ENCODE measurements at regions not wholly inside any gene's neighbourhood (a gene's known extent, or its start where the extent isn't known, plus 50 kb on each side); places are given as distances from the start of the nearest gene placed in this dataset.

DNA sequence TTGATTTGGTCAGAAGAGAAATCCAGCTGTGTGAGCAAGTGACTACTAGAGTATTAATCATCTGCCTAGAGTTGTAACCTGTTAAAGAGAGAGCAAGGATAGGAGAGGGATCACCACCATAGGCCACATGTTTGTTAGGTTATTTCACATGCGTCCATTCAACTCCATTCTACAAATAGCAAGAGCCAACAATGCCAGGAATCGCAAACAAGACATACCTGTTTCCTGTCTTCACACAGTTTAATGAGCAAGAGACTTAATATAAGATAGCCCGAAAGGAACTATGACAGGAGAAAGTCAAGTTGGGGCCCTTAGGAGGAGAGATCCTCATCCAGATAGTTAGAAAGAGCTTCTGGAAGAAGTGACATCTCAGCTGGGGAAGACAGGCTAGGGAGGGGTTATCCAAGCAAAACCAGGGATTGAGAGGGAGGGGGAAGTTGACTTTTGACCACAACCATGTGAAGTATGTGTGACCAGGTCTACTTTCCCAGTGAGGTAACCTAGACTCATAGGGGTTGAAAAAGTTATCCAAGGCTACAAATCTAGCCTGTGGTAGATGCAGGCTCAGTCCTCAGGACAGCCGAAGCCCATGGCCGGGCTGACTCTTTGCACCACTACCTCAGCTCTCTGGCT is 147.4 kb downstream of the ALDH8A1 start (continued):
- TF ChIP-seq ZNF274 (IDR thresholded peaks at IDR 0.05; ENCODE audit: borderline replicate concordance, low read depth, low read length), result no peak
- no peak for TF ChIP-seq EP400 (IDR thresholded peaks at IDR 0.05)

DNA sequence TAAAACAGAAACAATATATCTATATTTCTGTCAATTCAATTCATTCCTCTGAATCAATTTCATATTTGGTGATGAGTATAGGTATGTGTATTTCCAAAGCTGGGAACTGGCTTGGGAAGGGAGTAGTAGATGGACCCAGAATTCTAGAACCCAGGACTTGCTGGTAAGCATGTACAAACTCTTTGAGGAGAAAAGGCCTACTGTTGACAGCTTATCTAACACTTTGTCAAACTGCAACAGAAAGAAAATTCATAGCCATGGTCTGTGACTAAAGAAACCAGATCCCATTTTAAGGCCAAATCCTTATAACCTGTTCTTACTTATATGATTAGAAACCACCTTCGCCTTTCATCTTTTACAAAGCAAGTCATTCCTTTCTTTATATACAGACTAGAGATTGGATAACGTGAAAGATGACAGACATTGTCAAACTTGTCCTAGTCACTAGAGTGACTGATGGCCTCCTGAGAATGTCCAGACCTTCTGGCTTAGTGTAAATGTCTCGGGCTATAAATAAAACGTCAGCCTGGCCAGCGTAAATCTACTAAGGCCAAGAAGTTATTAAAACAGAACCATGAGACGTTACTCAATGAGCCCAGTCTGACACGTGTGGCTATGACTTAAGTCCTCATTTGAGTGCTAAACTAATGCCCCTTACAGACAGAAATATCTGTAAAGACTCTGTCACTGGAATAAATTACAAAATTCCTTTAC is 152.3 kb downstream of the ALDH8A1 start:
- no peak for ATAC-seq
- POLR2A ChIA-PET, result no interaction called here
- 0% methylated on average over 7 of the region's 7 CpGs for WGBS (ENCODE audit: insufficient coverage, low coverage, missing lambda C conversion rate)
- TF ChIP-seq PURB (CRISPR knock-in tag; IDR thresholded peaks at IDR 0.05; ENCODE audit: low read depth) (no peak), HSF4 (CRISPR knock-in tag; IDR thresholded peaks at IDR 0.05; ENCODE audit: borderline replicate concordance) (no peak), STAT5A (IDR thresholded peaks at IDR 0.05; ENCODE audit: borderline replicate concordance, low read length) (no peak), ASH1L (IDR thresholded peaks at IDR 0.05; ENCODE audit: borderline replicate concordance, low read depth, partially characterized antibody) (no peak), MEIS2 (IDR thresholded peaks at IDR 0.05; ENCODE audit: partially characterized antibody) (peak; percentile 59), ZC3H11A (IDR thresholded peaks at IDR 0.05; ENCODE audit: low read depth, low read length) (no peak), CHD2 (IDR thresholded peaks at IDR 0.05; ENCODE audit: low read depth, low read length) (no peak), SIN3A (IDR thresholded peaks at IDR 0.05; ENCODE audit: borderline replicate concordance in 2 of 2, control insufficient read depth in 1 of 2, low read depth in 2 of 2, low read length in 2 of 2) (no peak), RBM15 (IDR thresholded peaks at IDR 0.05; ENCODE audit: insufficient read depth, low read length) (no peak), TEAD2 (tag; IDR thresholded peaks at IDR 0.05) (no peak)
- TF ChIP-seq, protein P1, sequence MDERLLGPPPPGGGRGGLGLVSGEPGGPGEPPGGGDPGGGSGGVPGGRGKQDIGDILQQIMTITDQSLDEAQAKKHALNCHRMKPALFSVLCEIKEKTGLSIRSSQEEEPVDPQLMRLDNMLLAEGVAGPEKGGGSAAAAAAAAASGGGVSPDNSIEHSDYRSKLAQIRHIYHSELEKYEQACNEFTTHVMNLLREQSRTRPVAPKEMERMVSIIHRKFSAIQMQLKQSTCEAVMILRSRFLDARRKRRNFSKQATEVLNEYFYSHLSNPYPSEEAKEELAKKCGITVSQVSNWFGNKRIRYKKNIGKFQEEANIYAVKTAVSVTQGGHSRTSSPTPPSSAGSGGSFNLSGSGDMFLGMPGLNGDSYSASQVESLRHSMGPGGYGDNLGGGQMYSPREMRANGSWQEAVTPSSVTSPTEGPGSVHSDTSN (CRISPR knock-in tag; IDR thresholded peaks at IDR 0.05; ENCODE audit: low read depth), result no peak
- TF ChIP-seq, protein P1 (tag; conservative IDR thresholded peaks at IDR 0.05; ENCODE audit: low read depth), result peak; percentile 94
- TF ChIP-seq, protein P2, sequence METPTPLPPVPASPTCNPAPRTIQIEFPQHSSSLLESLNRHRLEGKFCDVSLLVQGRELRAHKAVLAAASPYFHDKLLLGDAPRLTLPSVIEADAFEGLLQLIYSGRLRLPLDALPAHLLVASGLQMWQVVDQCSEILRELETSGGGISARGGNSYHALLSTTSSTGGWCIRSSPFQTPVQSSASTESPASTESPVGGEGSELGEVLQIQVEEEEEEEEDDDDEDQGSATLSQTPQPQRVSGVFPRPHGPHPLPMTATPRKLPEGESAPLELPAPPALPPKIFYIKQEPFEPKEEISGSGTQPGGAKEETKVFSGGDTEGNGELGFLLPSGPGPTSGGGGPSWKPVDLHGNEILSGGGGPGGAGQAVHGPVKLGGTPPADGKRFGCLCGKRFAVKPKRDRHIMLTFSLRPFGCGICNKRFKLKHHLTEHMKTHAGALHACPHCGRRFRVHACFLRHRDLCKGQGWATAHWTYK (CRISPR knock-in tag; IDR thresholded peaks at IDR 0.05), result no peak
- TF ChIP-seq, protein P3, sequence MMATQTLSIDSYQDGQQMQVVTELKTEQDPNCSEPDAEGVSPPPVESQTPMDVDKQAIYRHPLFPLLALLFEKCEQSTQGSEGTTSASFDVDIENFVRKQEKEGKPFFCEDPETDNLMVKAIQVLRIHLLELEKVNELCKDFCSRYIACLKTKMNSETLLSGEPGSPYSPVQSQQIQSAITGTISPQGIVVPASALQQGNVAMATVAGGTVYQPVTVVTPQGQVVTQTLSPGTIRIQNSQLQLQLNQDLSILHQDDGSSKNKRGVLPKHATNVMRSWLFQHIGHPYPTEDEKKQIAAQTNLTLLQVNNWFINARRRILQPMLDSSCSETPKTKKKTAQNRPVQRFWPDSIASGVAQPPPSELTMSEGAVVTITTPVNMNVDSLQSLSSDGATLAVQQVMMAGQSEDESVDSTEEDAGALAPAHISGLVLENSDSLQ (IDR thresholded peaks at IDR 0.05), result peak; percentile 52

More for the DNA sequence above, 152.3 kb downstream of the ALDH8A1 start:
- Histone ChIP-seq H3K36me3 (ENCODE audit: control insufficient read depth, insufficient read depth, low read length) (no peaks in the 10 kb centered on the region), H3K4me1 (replicated peaks in 1 of 2; ENCODE audit: control insufficient read depth in 2 of 2, insufficient read depth in 2 of 2, low read length in 2 of 2) (no peaks in the 10 kb centered on the region), H2AFZ (ENCODE audit: low read depth, low read length) (no peak overlapping the region), H3K27ac (ENCODE audit: extremely low read depth, low read depth, low read length) (no peak overlapping the region), H3K9me1 (ENCODE audit: control insufficient read depth, insufficient read depth, low read length) (no peaks in the 10 kb centered on the region), H3K27me3 (ENCODE audit: control insufficient read depth in 2 of 2, insufficient read depth in 2 of 2, low read length in 2 of 2) (peaks cover 5 to 8% of the 10 kb centered on the region in 2 experiments; a peak in 3 of 5 replicates), H3K9me3 (replicated peaks; ENCODE audit: control insufficient read depth, insufficient read depth, low read depth, low read length) (no peaks in the 10 kb centered on the region), H4K20me1 (replicated peaks; ENCODE audit: control insufficient read depth, insufficient read depth, low read length) (no peaks in the 10 kb centered on the region), H3K79me2 (ENCODE audit: control insufficient read depth, insufficient read depth, low read length) (no peaks in the 10 kb centered on the region), H3K4me2 (ENCODE audit: insufficient read depth, low read length) (no peak overlapping the region), H3K4me3 (no peak overlapping the region), H3K9ac (ENCODE audit: insufficient read depth in 1 of 2, low read depth in 2 of 2, low read length in 2 of 2) (no peak overlapping the region)
- FAIRE-seq, result peak; percentile 59
- CTCF ChIA-PET (ENCODE audit: low intra/inter-chr PET ratio), result no interaction called here
- in situ Hi-C loops (cut with MboI) (no loop called here), intact Hi-C loops (cut with micrococcal nuclease) (no loop called here)
- no TSS peak for BruUV-seq (replicated peaks)
- no peak for DNase-seq (ENCODE audit: extremely low read depth in 1 of 4, low spot score in 3 of 4)
